COLO668 (cell line): ENCODE measurements at regions not wholly inside any gene's neighbourhood (a gene's known extent, or its start where the extent isn't known, plus 50 kb on each side); places are given as distances from the start of the nearest gene placed in this dataset.

Experiments
- DNase-seq: peaks from one replicate; lab custom pipeline; 2025; ENCODE audit not compliant: unreplicated experiment; lab: John Stamatoyannopoulos, UW

DNA sequence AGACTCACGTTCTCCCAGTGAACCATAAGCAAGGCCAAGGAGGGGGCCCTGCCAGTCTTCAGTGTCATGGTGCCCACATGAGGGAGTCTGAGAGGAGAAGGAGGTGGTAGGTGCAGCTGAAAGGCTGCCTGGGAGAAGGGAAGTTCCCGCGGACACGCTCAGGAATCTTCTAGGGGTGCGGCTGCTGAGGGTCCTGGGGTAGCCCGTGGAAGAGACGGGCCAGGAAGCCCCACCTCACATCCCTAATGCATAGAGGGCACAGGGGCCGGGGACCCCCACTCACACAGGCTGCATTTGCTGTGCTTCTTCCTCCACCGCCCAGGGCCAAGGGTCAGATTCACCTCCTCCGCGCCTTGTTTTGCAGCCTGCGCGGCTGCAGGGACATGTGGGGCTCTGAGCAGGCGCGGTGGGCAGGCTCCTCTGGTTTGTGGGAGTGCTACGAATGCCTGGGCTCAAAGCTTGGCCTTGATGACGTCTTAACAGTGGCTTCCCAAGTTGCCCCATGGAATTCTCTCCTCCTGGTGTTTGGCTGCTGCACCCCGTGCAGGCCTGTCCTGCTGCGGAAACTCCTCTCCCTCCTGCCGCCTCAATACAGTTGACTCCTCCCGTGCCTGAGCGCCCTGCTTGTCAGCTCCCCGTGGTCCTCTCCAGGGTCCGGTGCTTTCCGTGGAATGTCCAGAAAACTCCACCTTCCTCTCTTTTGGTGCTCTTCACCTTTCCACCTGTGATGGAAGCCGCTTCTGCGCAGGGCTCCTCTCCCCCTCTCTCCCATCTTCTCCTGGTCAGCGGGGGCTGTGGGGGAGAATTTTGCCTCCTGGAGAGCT, 95.7 kb downstream of the VAPA start:
- no peak for DNase-seq

DNA sequence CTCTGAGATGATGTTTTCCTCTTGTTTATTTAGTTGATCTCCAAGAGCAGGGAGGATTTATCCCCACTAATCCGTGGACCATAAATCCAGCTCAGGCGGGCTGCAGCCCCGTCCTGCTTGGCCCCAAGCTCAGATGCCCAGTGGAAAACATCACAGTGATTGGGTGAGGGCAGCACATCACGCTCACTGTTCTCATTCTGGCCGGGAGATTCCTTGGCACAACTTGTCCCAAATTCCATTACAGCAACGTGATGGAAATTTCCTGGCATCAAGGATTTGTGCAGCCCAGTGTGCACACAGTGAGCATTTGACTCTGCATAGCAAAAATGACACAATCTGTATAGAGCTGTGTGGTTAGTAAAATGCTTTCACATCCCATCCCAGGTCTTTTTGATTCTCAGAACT, 96.8 kb downstream of the VAPA start:
- DNase-seq, result no peak

DNA sequence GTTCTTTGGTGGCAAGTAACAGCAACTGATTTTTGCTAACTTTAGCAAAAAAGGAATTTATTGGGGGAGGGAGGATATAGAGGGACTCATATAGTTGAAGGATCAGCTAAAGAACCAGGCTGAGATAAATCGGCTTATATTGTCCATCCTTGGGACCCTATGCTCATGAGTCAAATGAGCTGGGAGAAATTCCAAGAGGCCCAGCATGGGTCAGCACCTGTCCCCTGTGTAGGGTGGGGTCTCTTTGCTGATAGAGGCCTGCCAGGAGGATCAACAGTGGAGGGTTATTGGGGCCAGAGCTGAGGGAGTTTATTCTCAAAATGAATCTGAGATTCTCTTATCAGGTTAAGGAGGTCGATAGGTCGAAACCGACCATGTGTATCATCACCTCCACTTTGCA, 97.2 kb downstream of the VAPA start:
- DNase-seq, result no peak

DNA sequence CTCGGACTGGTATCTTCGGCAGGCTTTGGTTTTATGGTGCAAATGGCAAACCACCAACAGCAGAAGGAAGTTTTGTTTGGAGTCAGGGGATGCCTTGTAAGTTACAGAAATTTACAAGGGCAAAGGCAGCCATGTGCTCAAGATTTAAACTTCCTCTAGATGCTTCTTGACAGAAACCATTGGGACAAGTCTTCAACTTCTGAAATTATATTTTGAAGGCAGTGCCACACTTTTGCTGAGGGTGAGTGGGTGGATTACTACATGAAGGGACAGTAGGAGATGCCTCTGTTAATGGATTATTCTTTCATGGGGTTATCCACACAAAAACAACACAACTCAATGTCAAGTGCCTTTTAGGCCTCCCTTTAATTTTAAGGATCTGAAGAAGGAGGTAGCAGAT, 97.9 kb downstream of the VAPA start:
- no peak for DNase-seq

DNA sequence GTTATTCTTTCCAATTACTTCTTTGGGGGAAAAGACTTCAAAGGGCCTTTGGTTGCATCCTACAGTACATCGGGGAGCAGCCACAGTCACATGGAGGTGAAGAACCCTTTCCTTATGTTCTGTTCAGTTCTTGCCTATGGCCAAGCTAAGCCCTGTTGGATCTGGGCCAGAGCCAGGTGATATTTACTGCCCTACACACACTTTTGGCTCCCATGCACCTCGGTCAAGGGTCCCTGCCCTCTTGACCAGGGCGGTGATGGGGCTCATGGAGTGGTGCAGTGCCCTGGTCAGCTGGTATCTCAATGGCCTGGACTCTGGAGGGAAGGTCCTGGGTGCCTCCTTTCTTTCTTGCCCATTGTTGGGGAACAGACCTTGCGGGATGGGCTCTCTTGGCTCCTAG, 98.7 kb downstream of the VAPA start:
- no peak for DNase-seq

DNA sequence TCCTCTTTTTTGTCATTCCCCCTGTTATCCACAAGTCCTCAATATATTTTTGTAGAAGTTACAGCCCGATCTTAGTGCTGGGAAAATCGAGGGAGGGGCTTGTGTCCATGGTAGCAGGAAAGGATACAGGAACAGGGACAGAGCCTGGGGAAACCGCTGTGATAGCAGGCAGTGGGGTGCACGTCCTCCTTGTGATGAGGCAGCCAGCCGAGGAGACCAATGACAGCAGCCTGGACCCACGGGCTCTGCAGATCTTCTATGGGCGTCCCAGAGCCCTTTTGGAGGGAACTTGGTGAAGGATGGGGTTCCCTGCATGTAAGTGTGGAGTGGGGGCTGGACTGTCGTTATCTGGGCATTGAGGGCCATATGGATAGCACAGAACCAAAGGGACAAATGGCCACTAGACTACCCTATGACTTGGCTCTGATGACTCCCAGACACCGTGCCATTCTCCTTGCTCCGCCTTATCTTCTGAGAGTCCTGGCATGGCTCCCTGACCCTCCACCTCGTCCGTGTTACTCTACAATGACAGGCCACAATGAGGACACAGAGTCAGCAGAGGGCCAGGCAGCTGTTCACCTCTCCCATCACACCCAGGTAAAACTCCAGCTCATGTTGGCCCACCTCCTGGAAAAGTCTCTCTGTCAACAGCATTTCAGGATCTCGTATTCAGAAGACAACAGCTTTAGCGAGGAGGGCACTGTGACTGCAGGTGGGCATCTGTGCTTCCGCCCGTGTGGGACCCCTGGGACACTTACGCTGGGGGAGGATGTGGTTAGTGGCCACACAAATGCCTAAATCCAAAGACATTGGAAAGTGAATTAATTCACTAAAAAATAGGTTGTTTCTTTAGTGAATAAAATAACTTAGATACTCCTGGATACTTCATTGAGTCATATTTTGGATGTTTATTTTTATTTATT, 100.1 kb downstream of the VAPA start:
- DNase-seq, result no peak

DNA sequence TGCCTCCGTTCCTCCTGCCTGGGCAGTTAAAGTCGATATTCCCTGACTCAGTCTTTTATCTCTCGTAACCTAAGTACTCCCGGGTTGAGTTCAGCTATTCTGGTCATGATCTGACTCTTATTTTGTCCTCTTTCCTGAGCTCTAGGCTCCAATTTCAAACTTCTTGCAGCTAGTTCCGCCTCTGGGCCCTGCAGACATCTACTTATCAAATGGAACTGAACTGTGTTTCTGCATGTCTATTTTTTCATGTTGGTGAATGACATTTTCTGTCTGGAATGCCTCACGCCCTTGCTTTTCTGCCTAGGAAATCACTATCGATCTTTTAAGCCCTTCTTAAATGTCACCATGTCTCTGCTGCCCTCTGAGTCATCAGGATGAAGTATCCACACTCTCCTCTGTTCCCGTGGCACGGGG, 101.5 kb downstream of the VAPA start:
- DNase-seq, result no peak

DNA sequence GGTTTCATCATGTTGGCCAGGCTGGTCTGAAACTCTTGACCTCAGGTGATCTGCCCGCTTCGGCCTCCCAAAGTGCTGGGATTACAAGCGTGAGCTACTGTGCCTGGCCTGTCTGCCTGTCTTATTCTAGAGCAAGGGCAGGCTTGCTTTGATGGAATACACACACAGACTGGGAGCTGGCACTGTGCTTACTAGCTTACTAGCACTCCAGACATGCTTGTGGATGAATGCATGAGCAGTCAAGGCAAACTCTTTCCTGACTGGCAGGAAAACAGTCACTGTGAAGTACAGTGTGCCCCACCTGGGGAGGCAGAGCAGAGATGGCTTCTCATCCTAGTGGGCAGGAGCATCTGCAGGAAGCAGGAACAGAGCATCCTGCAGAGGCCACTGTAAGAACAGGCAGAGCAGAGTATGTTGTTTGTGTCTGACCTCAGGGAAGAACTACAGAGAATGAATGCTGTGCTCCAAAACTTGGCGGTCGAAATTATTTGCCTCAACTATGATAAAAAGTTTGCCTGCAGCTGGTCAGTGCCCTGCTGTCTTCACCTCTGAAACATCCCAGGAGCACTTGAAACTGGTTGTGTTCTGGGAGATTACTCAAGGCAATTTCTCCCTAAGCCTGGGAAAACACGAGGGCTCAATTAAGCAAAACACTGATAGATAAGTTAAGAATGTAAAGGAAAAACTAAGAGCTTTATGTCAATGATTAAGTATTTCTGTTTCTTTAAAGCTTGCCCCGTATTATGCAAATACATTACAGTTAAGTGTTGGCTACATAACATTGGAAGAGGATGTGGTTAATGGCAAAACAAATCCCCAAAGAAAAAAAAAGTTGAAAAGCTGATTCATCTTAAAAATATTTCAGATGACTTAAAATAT, 102.4 kb downstream of the VAPA start:
- DNase-seq, result peak; percentile 30

DNA sequence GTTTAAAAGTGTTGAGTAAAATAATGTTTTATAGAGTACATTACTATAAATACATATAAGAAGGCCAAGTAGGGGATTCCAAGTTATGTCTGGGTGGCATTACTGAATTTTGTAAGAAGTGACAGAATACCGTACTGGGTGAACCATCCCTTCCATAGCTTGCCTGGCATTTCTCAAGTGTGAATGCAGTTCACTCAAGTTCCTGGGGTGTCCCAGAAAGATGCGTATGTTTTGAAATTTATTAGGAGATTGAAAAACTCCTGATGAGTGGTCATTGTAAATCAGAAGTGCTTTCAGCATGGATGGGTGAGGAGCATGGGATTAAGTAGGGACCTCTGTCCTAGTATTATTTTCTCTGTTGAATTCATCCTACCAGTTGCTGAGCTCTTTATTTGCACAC, 103.2 kb downstream of the VAPA start:
- no peak for DNase-seq

DNA sequence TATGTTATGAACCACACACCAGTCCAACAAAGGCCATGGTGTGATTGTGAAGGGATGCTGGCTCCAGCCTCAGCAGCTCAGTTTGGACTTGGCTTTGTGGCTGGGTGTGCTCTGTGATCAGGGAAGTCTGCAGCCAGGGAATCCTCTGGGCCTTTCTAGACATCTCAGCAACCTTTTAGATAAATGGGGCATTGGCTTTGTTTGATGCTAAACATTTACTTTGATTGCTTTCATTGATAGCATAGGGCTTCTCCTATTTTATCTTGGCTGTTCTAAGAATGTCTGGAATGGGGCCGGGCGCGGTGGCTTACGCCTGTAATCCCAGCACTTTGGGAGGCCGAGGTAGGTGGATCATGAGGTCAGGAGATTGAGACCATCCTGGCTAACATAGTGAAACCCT, 104.5 kb downstream of the VAPA start:
- no peak for DNase-seq

DNA sequence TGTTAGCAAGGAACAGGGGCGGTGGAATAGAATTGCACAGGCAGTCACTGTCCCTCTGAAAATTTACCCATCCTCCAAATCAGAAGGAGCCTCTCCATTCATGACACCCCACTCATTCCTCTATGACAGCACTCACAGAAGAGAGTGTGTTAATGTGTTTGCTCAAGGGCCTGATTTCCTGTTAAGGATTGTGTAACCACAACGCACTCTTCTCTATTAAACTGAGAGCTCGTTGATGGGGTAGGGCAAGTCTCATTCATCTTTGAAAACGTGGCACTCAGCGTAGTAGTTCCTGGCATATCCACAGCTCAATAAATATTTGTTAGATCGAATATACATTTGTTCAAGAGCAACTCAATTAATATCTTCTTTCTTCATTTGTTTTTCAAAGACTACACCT, 106.4 kb downstream of the VAPA start:
- peak; percentile 77 for DNase-seq

DNA sequence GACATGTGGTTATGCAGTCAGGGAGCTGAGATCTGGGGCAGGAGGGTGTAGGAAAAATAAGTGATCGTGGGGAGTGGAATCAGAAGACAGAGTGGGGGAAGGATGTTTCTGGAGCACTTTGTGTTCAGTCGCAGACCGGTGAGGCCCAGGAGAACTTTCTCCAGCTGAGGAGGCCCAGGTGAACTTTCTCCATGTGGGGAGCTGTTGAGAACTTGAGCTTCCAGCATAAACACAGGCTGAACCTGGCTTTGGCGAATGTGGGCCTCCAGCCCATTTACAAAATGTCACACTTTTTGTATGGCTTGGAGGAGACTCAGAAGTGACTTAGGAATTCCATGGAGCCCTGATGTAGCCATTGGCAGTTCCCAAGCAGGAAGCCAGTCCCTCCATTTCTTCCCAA, 108.5 kb downstream of the VAPA start:
- DNase-seq, result no peak

DNA sequence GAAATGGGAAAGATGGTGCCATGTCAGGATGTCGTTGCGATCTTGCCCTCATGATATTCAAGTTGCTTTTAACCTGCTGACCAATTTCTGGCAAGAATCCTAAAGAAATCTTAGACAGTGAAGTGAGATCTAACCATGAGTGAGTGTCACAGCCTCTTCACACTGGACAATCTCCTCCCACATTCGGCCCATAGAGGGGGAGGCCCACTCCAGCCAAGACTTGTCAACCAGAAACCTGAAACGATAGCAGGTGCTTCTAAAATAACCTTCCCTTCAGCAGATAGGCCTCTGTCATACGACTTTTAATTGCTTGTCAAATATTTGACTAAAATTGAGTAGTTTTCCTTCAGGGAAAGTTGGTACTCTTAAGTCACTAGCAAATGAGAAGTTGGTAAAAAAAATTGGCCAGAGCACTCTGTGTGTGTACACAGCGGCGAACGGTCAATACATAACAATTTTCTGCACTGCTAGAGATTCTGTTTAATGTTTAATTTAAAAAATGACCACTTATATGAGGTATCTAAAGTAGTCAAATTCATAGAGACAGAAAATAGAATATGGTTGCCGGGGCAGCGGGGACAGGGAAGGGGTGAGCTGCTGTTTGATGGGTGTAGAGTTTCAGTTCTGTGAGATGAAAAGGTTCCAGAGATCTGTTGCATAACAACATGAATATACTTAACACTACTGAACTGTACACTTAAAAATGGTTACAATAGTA, 110.2 kb downstream of the VAPA start:
- peak; percentile 83 for DNase-seq

DNA sequence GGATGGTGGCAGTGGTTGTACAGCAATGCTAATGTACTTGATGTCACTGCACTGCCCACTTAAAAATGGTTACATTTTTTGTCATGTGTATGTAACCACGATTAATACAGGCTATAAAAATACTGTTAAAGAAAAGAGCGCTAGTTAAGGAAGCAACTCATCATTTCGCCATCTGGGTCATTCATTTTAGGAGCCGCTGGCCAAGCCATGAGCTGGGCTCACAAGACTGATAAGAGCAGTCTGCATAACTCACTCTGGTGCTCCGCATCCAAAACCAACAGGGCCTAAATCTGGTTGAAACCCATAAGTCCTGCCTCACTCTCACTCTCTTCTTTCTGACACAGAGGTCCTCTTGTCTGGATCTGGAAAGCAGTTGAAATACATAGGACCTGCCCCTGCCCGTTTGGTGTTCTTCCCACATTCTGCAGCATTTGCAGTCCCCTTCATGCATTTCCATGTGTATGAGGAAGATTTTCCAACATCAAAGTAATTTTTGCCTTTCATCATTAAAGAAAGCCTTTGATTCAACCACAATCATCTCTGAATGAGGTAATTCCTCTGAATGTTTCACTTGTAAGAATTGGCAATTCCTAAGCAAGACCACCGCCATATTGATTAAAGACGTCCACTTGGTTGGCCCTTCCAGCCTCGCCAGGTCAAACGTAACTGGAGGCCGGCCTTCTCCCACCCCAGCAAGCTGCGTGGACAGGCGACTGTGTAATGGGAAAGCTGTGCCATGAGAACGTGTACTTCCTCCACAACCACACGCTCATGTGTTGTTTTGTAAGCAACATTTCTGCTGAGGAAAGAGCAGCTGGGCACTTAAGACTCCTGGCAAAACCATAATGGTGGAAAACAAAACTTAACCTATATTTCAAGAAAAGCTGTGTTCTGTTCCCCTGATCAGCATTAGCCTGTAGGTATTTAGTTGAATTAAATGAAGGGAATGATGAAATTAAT, 112.2 kb downstream of the VAPA start:
- DNase-seq, result no peak

DNA sequence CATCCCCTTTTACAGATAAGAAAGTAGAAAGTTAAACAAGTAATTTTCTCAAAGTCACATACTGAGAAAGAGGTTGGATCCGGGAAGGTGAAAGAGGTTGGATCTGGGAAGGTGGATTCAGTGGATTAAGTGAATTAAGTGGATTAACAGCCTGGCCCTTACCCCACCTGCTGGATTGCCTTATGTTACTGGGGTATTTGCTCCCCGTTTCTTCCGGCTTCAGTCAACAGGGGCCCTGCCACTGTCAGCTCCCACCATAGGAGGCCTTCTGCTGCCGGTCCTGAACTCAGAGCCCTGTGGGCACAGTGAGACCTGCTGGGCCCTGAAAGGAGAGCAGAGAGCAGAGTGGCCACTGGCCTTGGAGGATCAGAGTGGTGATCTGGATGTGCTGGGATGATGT, 113.2 kb downstream of the VAPA start:
- no peak for DNase-seq

DNA sequence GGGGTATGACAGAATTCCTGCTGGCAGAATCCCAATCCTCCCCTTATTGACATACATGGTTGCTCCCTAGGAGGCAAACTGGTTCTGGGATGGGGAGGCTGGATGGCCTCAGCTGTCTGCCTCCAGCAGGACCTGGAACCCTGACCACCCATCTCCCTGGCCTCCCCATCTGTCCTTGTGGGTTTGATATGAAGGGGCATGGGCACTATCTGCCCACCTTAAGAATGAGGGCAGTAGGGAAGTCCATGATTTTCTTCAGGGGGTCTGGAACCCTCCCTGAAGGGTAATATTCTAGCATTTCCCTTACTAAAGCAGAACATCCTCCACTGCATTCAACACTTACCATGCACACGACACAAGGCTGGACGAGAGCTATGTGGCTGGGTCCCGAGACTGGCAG, 113.6 kb downstream of the VAPA start:
- no peak for DNase-seq

DNA sequence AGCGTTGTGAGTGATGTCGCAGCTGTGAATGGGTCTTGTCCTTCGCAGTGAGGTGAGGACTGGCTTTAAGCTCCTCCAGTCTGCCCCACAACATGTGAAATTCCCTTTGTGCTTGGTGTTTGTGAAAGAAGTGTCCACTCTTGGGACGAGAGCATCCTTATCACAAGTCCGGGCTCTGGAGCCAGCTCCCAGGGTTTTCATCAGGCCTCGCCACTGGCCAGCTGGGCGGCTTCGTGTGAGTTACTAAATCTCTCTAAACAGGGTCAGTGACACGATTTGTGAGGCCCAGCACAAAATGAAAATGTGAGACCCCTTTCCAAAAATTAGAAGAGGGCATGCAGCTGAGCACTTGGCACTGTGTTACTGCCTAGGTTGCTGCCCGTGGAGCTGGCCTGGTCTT, 115.9 kb downstream of the VAPA start:
- no peak for DNase-seq

DNA sequence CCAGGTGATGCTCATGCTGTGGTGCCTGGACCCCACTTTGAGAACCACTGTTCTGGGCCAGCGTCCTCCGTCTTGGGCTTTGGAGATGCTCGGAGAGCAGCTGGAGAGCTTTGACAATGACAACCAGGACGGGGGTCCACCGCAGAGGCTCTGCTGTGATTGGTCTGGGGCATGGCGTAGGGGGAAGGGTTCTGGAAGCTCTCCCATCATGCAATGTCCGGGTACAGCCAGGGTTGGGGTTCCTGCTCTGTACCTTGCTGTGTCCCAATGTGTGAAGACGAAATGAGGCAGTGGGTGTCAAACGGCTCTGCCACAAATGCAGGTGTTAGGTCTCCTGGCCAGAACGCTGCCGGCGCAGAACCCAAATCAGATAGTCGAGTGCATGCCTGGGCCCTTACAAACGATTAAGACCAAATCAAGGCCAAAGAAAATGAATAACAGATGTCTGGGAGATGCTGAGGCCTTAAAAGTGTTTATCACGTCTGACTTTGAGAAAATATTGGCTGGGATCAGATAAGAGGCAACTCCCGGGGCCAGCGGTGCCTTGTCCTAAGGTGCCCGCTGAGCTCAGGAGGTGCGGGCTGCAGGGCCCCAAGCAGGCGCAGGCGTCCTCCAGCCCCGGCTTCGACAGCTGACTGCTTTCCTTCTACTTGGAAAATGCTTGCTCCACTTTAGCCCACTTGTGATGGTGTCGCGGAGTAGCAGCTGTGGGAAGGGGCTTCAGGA, 117.2 kb downstream of the VAPA start:
- DNase-seq, result no peak
